H9 (cell line): ENCODE measurements at regions not wholly inside any gene's neighbourhood (a gene's known extent, or its start where the extent isn't known, plus 50 kb on each side); places are given as distances from the start of the nearest gene placed in this dataset.

Experiments
- DNase-seq: peaks from one replicate; pipeline ENCODE4 v3.0.0-alpha.2; 2017
- H2AFZ ChIP-seq: one replicate; pipeline ENCODE4 v1.6.1; 2013; ENCODE audit warnings: mild to moderate bottlenecking, low read length, control low read depth, moderate library complexity
- H2AK5ac ChIP-seq: 2 replicates; pipeline ENCODE4 v1.6.1; 2013; ENCODE audit warnings: low read length, control low read depth, mixed read lengths; ENCODE audit not compliant: insufficient read length
- H2BK120ac ChIP-seq: one replicate; pipeline ENCODE4 v1.6.1; 2013; ENCODE audit warnings: low read depth, mild to moderate bottlenecking, low read length, control low read depth, inconsistent platforms; ENCODE audit not compliant: poor library complexity, severe bottlenecking
- H2BK12ac ChIP-seq: 2 replicates; pipeline ENCODE4 v1.6.1; 2013; ENCODE audit warnings: low read length, control low read depth, mixed read lengths, low read depth; ENCODE audit not compliant: insufficient read length
- H2BK15ac ChIP-seq: 2 replicates; pipeline ENCODE4 v1.6.1; 2013; ENCODE audit warnings: low read depth, low read length, control low read depth
- H2BK20ac ChIP-seq: one replicate; pipeline ENCODE4 v1.6.1; 2013; ENCODE audit warnings: low read depth, mild to moderate bottlenecking, low read length, control low read depth, inconsistent platforms; ENCODE audit not compliant: poor library complexity, severe bottlenecking
- H2BK5ac ChIP-seq: 2 replicates; pipeline ENCODE4 v1.6.1; 2013; ENCODE audit warnings: low read length, control low read depth, mixed read lengths; ENCODE audit not compliant: insufficient read length
- H3K14ac ChIP-seq: 2 replicates; pipeline ENCODE4 v1.6.1; 2013; ENCODE audit warnings: low read length, control low read depth; ENCODE audit not compliant: insufficient read depth
- H3K18ac ChIP-seq: 2 replicates; pipeline ENCODE4 v1.6.1; 2013; ENCODE audit warnings: low read depth, mild to moderate bottlenecking, mixed read lengths, low read length, control low read depth; ENCODE audit not compliant: insufficient read length
- H3K23ac ChIP-seq: 2 replicates; pipeline ENCODE4 v1.6.1; 2013; ENCODE audit warnings: low read length, control low read depth, mixed read lengths, low read depth; ENCODE audit not compliant: insufficient read length
- H3K23me2 ChIP-seq: 2 replicates; pipeline ENCODE4 v1.6.1; 2013; ENCODE audit warnings: low read depth, mild to moderate bottlenecking, mixed read lengths, low read length, control low read depth; ENCODE audit not compliant: insufficient read length, poor library complexity, severe bottlenecking
- H3K27ac ChIP-seq: 2 replicates; pipeline ENCODE4 v1.5.1; 2013; ENCODE audit warnings: low read length, control low read depth, mixed read lengths, low read depth; ENCODE audit not compliant: insufficient read length
- H3K27me3 ChIP-seq: 2 replicates; pipeline ENCODE4 v1.6.1; 2013; ENCODE audit warnings: low read length, control low read depth, inconsistent platforms; ENCODE audit not compliant: insufficient read depth
- H3K4ac ChIP-seq: 2 replicates; pipeline ENCODE4 v1.6.1; 2013; ENCODE audit warnings: low read depth, mild to moderate bottlenecking, control low read depth, inconsistent platforms, low read length, moderate library complexity
- H3K4me1 ChIP-seq: 2 replicates; pipeline ENCODE4 v1.6.1; 2013; ENCODE audit warnings: low read length, control low read depth, inconsistent platforms; ENCODE audit not compliant: insufficient read depth
- H3K4me2 ChIP-seq: 2 replicates; pipeline ENCODE4 v1.6.1; 2013; ENCODE audit warnings: low read length, control low read depth, mixed read lengths; ENCODE audit not compliant: insufficient read length, insufficient read depth
- H3K56ac ChIP-seq: 2 replicates; pipeline ENCODE4 v1.6.1; 2013; ENCODE audit warnings: low read depth, mild to moderate bottlenecking, mixed read lengths, low read length, control low read depth; ENCODE audit not compliant: insufficient read length
- H3K79me1 ChIP-seq: 2 replicates; pipeline ENCODE4 v1.6.1; 2013; ENCODE audit warnings: low read depth, mild to moderate bottlenecking, moderate library complexity, low read length, control low read depth, inconsistent platforms; ENCODE audit not compliant: insufficient read depth, poor library complexity, severe bottlenecking
- H3K79me2 ChIP-seq: 2 replicates; pipeline ENCODE4 v1.6.1; 2013; ENCODE audit warnings: low read length, control low read depth, inconsistent platforms; ENCODE audit not compliant: insufficient read depth
- H3K9ac ChIP-seq: 2 replicates; pipeline ENCODE4 v1.6.1; 2013; ENCODE audit warnings: low read length, control low read depth, mixed read lengths; ENCODE audit not compliant: insufficient read length; ENCODE audit errors: extremely low read depth
- H3K9me3 ChIP-seq: one replicate; pipeline ENCODE4 v1.6.1; 2013; ENCODE audit warnings: low read depth, low read length, inconsistent platforms; ENCODE audit not compliant: control insufficient read depth
- H3T11ph ChIP-seq: one replicate; pipeline ENCODE4 v1.6.1; 2013; ENCODE audit warnings: mild to moderate bottlenecking, low read length, control low read depth, inconsistent platforms
- H4K20me1 ChIP-seq: one replicate; pipeline ENCODE4 v1.6.1; 2013; ENCODE audit not compliant: control insufficient read depth, insufficient read length, insufficient read depth
- H4K5ac ChIP-seq: 2 replicates; pipeline ENCODE4 v1.6.1; 2013; ENCODE audit warnings: low read depth, mild to moderate bottlenecking, mixed read lengths, low read length, control low read depth; ENCODE audit not compliant: insufficient read length
- H4K8ac ChIP-seq: replicated peaks from 2 replicates; pipeline ENCODE4 v1.6.1; 2013; ENCODE audit warnings: low read length, control low read depth, mixed read lengths, low read depth; ENCODE audit not compliant: insufficient read length
- H4K91ac ChIP-seq: 2 replicates; pipeline ENCODE4 v1.6.1; 2013; ENCODE audit warnings: low read depth, mild to moderate bottlenecking, moderate library complexity, mixed read lengths, low read length, control low read depth; ENCODE audit not compliant: insufficient read length
- H3K27ac Mint-ChIP-seq, 3 experiments: 2 replicates in 2 of 3; 3 replicates in 1 of 3; pipeline ENCODE4 v1.8.0; 2020 to 2021; ENCODE audit warnings: mixed read lengths in 3 of 3, mild to moderate bottlenecking in 1 of 3, moderate library complexity in 1 of 3
- H3K27me3 Mint-ChIP-seq: 2 replicates; pipeline ENCODE4 v1.8.0; 2021; ENCODE audit warnings: low read depth, mild to moderate bottlenecking, moderate library complexity, mixed read lengths
- H3K36me3 Mint-ChIP-seq, 3 experiments: 2 replicates in 2 of 3; 3 replicates in 1 of 3; pipeline ENCODE4 v1.8.0; 2020 to 2021; ENCODE audit warnings: low read depth in 3 of 3, mixed read lengths in 3 of 3; ENCODE audit not compliant: insufficient read depth in 1 of 3
- H3K4me1 Mint-ChIP-seq, 2 experiments: 2 replicates each; pipeline ENCODE4 v1.8.0; 2020; ENCODE audit warnings: mixed read lengths in 2 of 2
- H3K4me3 Mint-ChIP-seq, 2 experiments: 2 replicates in 1 of 2; 3 replicates in 1 of 2; pipeline ENCODE4 v1.8.0; 2020 to 2021; ENCODE audit warnings: mild to moderate bottlenecking in 2 of 2, mixed read lengths in 2 of 2, moderate library complexity in 1 of 2
- H3K9me3 Mint-ChIP-seq, 2 experiments: 2 replicates in 1 of 2; 3 replicates in 1 of 2; pipeline ENCODE4 v1.8.0; 2020; ENCODE audit warnings: mild to moderate bottlenecking in 2 of 2, mixed read lengths in 2 of 2, moderate library complexity in 1 of 2
- whole genome bisulfite sequencing: extraction: QIAGEN DNeasy Blood & Tissue Kit; methylation state at CpG from one replicate; pipeline ENCODE4 v1.1.7; 2013; ENCODE audit warnings: missing lambda C conversion rate, low lambda C conversion rate, mixed read lengths; ENCODE audit not compliant: insufficient read length; ENCODE audit errors: extremely low coverage; 5-methylcytosine and 5-hydroxymethylcytosine counted together
- TF ChIP-seq, protein P1 (sequence below): fragments of 200-600 bp; sonication (generic); conservative IDR thresholded peaks from 3 replicates; pipeline ENCODE4 v1.8.0; 2021; ENCODE audit warnings: antibody characterized with exemption, mild to moderate bottlenecking

DNA sequence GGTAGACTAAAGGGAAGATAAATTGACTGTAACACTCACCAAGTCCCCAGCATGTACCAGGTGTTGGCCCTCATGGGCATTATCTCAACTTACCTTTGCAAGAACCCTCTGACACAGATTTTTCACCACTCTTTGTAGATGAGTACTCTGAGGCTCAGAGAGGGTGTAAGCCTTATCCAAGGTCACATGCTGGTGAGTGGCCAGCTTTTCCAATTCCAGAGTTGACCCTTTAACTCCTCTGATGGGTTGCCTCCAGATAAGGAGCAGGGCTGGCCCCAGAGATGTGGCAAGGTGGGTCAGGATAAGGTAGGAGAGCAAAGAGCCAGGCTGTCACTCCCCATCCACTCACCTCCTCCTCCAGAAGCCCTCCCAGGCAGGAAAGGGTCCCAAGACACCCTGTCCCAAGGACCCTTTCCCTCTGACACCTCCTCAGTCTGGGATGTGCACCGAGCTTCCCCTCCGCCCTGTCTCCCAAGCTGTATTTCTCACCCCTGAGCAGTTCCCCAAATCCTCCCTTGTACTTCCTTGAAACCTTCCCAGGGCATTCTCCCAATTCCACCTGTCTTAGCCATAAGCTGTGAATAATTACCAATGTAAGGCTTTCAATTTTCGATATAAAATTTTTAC lies 165.9 kb downstream of the ZFP36L2 start:
- Histone ChIP-seq H3K4me2 (no peak overlapping the region), H3T11ph (no peak overlapping the region), H2BK15ac (no peak overlapping the region), H3K9me3 (no peaks in the 10 kb centered on the region), H4K91ac (no peak overlapping the region), H2BK12ac (no peak overlapping the region), H4K8ac (no peak overlapping the region), H3K18ac (no peak overlapping the region), H3K27me3 (no peaks in the 10 kb centered on the region), H3K79me2 (no peaks in the 10 kb centered on the region), H2AFZ (no peak overlapping the region), H2BK5ac (no peak overlapping the region), H3K79me1 (no peaks in the 10 kb centered on the region), H3K23me2 (no peaks in the 10 kb centered on the region), H3K56ac (no peak overlapping the region), H4K5ac (no peak overlapping the region), H3K14ac (no peak overlapping the region), H2AK5ac (no peak overlapping the region), H3K27ac (no peak overlapping the region), H3K4me1 (no peaks in the 10 kb centered on the region; the same call in 1 of the 2 replicates), H2BK20ac (no peak overlapping the region), H3K4ac (no peak overlapping the region), H2BK120ac (no peak overlapping the region), H3K9ac (no peak overlapping the region), H3K23ac (no peak overlapping the region), H4K20me1 (no peaks in the 10 kb centered on the region)
- TF ChIP-seq, protein P1, sequence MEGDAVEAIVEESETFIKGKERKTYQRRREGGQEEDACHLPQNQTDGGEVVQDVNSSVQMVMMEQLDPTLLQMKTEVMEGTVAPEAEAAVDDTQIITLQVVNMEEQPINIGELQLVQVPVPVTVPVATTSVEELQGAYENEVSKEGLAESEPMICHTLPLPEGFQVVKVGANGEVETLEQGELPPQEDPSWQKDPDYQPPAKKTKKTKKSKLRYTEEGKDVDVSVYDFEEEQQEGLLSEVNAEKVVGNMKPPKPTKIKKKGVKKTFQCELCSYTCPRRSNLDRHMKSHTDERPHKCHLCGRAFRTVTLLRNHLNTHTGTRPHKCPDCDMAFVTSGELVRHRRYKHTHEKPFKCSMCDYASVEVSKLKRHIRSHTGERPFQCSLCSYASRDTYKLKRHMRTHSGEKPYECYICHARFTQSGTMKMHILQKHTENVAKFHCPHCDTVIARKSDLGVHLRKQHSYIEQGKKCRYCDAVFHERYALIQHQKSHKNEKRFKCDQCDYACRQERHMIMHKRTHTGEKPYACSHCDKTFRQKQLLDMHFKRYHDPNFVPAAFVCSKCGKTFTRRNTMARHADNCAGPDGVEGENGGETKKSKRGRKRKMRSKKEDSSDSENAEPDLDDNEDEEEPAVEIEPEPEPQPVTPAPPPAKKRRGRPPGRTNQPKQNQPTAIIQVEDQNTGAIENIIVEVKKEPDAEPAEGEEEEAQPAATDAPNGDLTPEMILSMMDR: no peak
- H3K4me1 Mint-ChIP-seq: peaks cover 13 to 21% of the 10 kb centered on the region in 2 experiments
- no peak for DNase-seq
- H3K9me3 Mint-ChIP-seq: peaks cover 12 to 21% of the 10 kb centered on the region in 2 experiments
- H3K36me3 Mint-ChIP-seq: peaks cover 5 to 13% (median 8%) of the 10 kb centered on the region in 3 experiments
- H3K27ac Mint-ChIP-seq: no peak overlapping the region
- H3K27me3 Mint-ChIP-seq: peaks cover 3% of the 10 kb centered on the region
- no peak overlapping the region for H3K4me3 Mint-ChIP-seq
- WGBS: no CpG with 5 or more reads among the region's 3 CpGs
